ENCODE measurements at regions not wholly inside any gene's neighbourhood (a gene's known extent, or its start where the extent isn't known, plus 50 kb on each side); places are given as distances from the start of the nearest gene placed in this dataset.
"Not testable (repeated sequence)": the region's sequence is repeated elsewhere in the genome, so short reads cannot be mapped to it uniquely, and the experiment has no call there.

DNA sequence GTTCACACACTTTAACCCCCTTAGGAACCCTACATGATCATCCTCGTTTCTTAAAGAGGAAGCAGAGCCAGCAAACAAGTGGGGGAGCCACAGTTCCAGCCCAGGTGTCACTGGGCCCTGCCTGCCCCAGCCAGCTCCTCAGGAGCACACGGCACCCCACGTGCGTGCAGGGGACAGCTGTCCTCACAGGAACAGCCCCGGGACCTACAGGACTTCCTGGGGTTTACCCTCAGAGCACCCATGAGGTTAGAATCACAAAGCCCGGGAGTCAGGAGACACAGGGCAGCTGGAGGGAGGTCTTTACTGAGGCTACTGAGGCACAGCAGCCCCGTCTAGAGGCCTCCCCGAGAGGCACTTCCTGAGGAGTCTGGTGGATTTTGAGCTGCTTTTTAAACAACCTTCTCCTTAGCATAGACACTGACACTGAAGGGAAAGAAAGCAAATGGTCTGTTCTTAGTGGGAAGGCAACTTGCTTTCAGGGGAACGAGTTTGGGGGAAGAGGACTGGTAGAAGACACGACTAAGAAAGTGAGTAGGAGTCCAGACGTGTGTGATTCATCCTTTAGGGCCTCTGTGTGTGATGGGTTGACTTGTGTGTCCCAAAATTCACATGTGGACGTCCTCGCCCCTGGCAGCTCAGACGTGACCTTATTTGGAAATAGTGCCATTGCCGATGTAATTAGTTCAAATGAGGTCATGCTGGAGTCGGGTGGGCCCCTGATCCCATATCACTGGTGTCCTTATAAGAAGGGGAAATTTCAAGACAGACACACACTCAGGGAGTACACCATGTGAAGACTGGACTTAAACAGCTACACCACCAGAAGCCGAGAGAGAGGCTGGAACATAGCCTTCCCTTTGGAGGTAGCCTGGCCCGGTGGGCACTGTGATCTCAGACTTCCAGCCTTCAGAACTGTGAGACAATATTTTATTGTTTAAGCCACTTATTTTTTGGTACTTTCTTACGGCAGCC is 278.4 kb upstream of the PLGLB2 start:
- H3K27ac ChIP-seq: peak overlapping the region in 3 of 4 donors; percentile 35 to 50 (median 41)
- in situ Hi-C loops (cut with MboI; ENCODE audit: low sequenced_read_pairs in 4 of 4); H3K36me3 ChIP-seq; H3K4me3 ChIP-seq; H3K4me1 ChIP-seq; H3K27me3 ChIP-seq; intact Hi-C loops (cut with DNase I; ENCODE audit: low total_unique reads); H3K9me3 ChIP-seq; DNase-seq: not testable (repeated sequence)
- ATAC-seq: peak in 1 of 2 donors; percentile 20

GRCh38 chr2:87470381-87471380 is 277.2 kb upstream of the PLGLB2 start:
- in situ Hi-C loops (cut with MboI; ENCODE audit: low sequenced_read_pairs in 4 of 4); ATAC-seq: not testable (repeated sequence)

GRCh38 chr2:87471478-87471877 is 276.4 kb upstream of the PLGLB2 start:
- H3K4me1 ChIP-seq; DNase-seq; H3K36me3 ChIP-seq; H3K27ac ChIP-seq; H3K9me3 ChIP-seq; H3K4me3 ChIP-seq; in situ Hi-C loops (cut with MboI; ENCODE audit: low sequenced_read_pairs in 4 of 4); intact Hi-C loops (cut with DNase I; ENCODE audit: low total_unique reads); ATAC-seq; H3K27me3 ChIP-seq: not testable (repeated sequence)

More at GRCh38 chr2:87470381-87471380, 277.2 kb upstream of the PLGLB2 start:
- H3K4me3 ChIP-seq; H3K4me1 ChIP-seq; H3K9me3 ChIP-seq; intact Hi-C loops (cut with DNase I; ENCODE audit: low total_unique reads); DNase-seq; H3K27ac ChIP-seq; H3K36me3 ChIP-seq; H3K27me3 ChIP-seq: not testable (repeated sequence)

DNA sequence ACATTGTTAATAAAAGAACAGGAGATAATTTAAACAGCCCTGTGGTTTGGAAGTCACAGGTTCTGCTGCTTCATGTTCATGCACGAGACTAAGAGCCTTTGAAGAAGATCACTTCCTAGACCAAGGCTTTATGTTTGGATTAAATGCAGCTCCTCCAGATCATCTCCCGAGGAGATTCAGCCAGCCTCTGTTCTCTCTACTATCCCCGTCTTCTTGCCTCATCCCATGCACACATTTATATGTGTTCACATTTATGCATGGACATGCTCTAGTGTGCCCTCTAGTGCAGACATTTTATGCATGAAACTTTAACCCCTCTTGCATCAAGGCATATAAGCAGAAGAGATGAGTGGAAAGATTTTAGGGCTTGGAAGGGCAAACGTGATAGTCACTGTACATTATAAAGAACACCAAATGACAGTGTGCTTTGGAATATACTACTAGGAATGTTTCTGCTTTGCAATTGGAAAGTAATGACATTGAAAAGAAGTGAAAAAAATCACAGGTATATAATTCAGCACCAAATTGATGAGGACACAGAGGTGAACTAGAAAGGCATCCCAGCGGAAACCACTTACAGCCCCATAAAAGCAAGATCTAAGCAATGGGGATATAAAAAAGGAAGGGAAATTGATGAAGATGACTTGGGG is 271.5 kb upstream of the PLGLB2 start:
- in situ Hi-C loops (cut with MboI; ENCODE audit: low sequenced_read_pairs in 4 of 4); intact Hi-C loops (cut with DNase I; ENCODE audit: low total_unique reads); DNase-seq; H3K27ac ChIP-seq; H3K4me3 ChIP-seq; H3K9me3 ChIP-seq; H3K4me1 ChIP-seq; H3K36me3 ChIP-seq; H3K27me3 ChIP-seq: not testable (repeated sequence)
- peak; percentile 94 to 95 for ATAC-seq

GRCh38 chr2:87476936-87477335 is 271.0 kb upstream of the PLGLB2 start:
- DNase-seq; ATAC-seq; intact Hi-C loops (cut with DNase I; ENCODE audit: low total_unique reads); H3K27ac ChIP-seq; in situ Hi-C loops (cut with MboI; ENCODE audit: low sequenced_read_pairs in 4 of 4); H3K36me3 ChIP-seq; H3K9me3 ChIP-seq; H3K4me1 ChIP-seq; H3K4me3 ChIP-seq; H3K27me3 ChIP-seq: not testable (repeated sequence)

GRCh38 chr2:87477669-87478428 is 270.0 kb upstream of the PLGLB2 start:
- in situ Hi-C loops (cut with MboI; ENCODE audit: low sequenced_read_pairs in 4 of 4); H3K9me3 ChIP-seq; DNase-seq; H3K4me1 ChIP-seq; intact Hi-C loops (cut with DNase I; ENCODE audit: low total_unique reads); ATAC-seq; H3K27ac ChIP-seq; H3K36me3 ChIP-seq; H3K27me3 ChIP-seq; H3K4me3 ChIP-seq: not testable (repeated sequence)

DNA sequence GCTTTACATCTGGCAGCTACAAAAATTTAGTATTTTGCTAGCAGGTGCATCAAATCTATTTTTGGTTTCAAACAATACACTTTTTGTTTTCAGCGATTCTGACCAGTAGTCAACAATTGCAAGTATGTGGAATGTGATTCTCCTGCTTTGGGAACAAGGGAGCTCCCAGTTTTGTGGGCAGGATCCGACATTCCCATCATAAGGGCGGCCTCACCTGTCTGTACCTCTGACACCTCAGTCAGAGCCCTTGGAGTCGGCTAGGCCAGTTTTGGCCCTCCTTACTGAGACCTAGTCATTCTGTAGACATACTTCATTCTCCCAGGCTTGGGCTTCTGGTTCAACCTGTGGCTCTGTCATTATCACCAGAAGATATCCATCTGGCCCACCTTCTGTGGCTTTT is 269.0 kb upstream of the PLGLB2 start:
- ATAC-seq; H3K27ac ChIP-seq; DNase-seq; H3K27me3 ChIP-seq; H3K4me3 ChIP-seq; H3K4me1 ChIP-seq; H3K36me3 ChIP-seq; in situ Hi-C loops (cut with MboI; ENCODE audit: low sequenced_read_pairs in 4 of 4); intact Hi-C loops (cut with DNase I; ENCODE audit: low total_unique reads); H3K9me3 ChIP-seq: not testable (repeated sequence)

- H3K4me1 ChIP-seq; H3K9me3 ChIP-seq; H3K4me3 ChIP-seq; H3K36me3 ChIP-seq; H3K27me3 ChIP-seq; intact Hi-C loops (cut with DNase I; ENCODE audit: low total_unique reads); ATAC-seq; DNase-seq; in situ Hi-C loops (cut with MboI; ENCODE audit: low sequenced_read_pairs in 4 of 4); H3K27ac ChIP-seq: not testable (repeated sequence)
These were observed 264.7 kb upstream of the PLGLB2 start for GRCh38 chr2:87483093-87483680.

GRCh38 chr2:87484363-87484762 is 263.5 kb upstream of the PLGLB2 start:
- H3K36me3 ChIP-seq; H3K4me3 ChIP-seq; intact Hi-C loops (cut with DNase I; ENCODE audit: low total_unique reads); DNase-seq; H3K4me1 ChIP-seq; in situ Hi-C loops (cut with MboI; ENCODE audit: low sequenced_read_pairs in 4 of 4); H3K27me3 ChIP-seq; H3K9me3 ChIP-seq; ATAC-seq; H3K27ac ChIP-seq: not testable (repeated sequence)

DNA sequence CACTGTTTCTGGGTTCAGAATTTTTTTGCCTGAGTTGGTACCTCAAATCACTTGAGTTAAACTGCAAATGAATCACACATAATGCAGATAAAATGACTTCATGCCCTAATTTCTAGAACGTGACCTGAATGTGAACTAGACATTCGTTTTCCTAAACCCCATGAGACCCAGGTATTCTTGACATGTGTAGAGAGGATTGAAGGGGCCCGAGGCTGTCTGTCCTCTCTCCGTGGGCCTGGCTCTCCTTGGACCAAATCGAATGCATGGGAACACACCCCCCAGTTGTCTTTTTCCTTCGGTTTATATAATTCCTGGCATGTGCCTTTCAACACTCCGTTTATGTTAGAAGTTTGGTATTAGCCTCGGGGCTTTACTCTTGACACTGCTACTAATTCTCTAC is 262.4 kb upstream of the PLGLB2 start:
- H3K27me3 ChIP-seq; H3K4me1 ChIP-seq; in situ Hi-C loops (cut with MboI; ENCODE audit: low sequenced_read_pairs in 4 of 4); H3K9me3 ChIP-seq; H3K36me3 ChIP-seq; intact Hi-C loops (cut with DNase I; ENCODE audit: low total_unique reads); DNase-seq: not testable (repeated sequence)
- peak overlapping the region in 1 of 4 donors; percentile 27 for H3K27ac ChIP-seq
- peak overlapping the region in 2 of 4 donors; percentile 2 to 38 for H3K4me3 ChIP-seq
- peak in 1 of 2 donors; percentile 21 for ATAC-seq
